HG02610 (cell line): ENCODE measurements at regions not wholly inside any gene's neighbourhood (a gene's known extent, or its start where the extent isn't known, plus 50 kb on each side); places are given as distances from the start of the nearest gene placed in this dataset.
"Not testable (repeated sequence)": the region's sequence is repeated elsewhere in the genome, so short reads cannot be mapped to it uniquely, and the experiment has no call there.

Experiments
- ATAC-seq: cut with Tn5 transposase; IDR thresholded peaks from one replicate; pipeline ENCODE4 v1.9.1; 2021; ENCODE audit warnings: mild to moderate bottlenecking, moderate library complexity; ENCODE audit not compliant: unreplicated experiment

DNA sequence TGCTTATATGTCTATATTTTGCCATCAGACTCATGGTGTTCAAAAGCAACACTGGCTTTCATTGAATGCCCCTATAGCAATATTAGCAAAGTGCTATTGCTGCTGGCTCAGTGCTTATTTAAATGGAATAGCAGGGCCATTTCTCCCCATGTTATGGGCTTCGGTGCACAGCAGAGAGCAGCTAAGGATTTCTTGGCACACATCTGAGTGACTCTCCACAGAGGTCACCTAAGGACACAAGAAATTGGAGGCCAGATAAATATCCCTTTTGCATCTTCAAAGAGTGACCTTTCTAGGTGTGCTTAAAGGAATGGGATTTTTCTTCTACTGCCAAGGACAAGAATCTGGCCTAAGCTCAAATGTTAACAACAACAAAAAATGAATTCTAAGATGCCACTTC, 751.8 kb downstream of the CDH11 start:
- ATAC-seq, result no peak

DNA sequence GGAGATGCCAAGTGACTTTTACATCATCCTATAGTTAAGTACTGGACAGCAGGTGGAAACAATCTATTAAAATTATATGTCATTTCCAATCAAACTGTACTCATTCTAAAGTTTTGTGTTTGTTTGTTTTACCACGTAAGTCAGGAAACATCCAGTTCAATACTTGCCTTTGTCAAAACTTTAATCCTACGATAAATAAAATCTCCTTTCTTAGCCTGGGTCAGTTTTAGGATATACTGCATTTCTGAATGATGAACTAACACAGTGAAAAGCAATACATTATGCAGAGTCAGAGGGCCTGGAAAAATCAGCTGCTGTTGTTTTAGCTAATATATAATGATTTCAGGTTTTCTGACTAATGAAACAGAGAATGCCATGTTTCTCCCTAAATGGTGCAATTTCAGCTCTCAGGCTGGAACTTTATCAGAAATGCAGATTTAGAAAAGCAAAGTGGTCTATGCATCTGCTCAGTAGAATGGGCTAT, 756.4 kb downstream of the CDH11 start:
- no peak for ATAC-seq

DNA sequence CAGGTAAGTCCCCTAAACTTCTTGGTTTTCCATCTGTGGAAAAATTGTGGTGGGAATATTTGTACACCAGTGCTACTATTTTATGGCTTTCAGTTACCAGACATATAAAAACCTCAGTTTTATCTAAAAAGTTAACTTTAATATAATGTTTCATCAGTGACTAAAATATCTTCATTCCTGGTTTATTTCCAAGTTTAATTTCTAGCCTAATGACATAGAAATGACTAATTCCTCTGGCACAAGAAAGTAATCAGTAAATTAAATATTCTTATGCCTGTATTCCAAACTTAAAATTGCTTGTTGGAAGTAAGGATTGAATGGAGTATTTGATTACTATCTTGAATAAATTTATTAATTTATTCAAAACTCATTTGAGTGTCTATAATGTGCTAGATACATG, 757.0 kb downstream of the CDH11 start:
- ATAC-seq, result no peak

DNA sequence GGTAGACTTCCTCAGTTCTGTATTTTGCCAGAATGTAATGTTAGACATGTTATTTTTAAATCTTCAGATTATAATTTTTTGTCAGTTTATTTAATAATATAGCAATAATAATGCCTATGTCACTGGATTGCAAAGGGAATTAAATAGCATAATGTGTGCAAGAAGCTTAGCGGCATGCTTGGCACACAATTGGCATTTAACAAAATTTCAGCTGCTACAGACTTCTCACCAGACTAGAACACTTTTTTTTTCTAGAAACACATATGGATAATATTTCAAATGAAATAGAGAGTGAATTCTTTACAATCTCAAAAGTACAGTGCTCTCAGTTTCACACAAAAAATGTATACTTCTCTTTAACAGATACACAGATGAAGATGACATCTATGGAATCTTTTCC, 757.4 kb downstream of the CDH11 start:
- no peak for ATAC-seq

DNA sequence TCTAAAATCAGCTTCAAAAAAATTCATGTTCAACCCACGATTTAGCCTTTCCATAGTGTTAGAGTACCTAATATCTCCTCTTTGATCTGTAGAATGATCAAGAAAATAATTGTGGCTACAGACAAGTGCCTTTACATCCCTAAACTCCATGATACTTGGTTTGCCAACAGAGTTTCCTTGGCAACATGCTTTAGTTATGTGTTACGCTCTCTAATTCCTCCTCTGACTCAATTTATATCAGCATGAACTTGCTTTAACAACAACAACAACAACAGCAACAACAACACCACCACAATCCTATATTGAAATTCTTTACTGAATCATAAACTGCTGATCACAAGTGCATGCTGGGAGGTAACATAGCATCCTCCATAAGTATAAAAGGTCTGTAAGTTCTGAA, 757.8 kb downstream of the CDH11 start:
- no peak for ATAC-seq

DNA sequence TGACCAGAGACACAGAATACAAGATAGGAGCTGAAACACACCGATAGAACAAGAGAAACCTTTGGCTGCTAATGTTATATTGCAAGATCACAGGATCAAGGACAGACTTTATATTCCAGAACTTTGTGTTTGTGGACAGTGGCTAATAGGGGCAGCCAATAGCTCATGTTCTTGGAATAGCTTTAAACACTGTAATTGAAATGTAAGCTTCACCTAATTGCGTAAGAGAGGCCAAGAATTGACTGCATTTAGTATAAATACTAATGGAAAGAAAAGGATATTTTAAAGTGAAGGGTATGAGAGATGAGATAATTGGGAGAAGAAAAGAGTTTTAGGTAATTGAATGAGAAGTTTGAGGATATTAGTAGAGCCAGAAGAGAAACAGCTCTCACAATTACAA, 758.8 kb downstream of the CDH11 start:
- ATAC-seq, result no peak

DNA sequence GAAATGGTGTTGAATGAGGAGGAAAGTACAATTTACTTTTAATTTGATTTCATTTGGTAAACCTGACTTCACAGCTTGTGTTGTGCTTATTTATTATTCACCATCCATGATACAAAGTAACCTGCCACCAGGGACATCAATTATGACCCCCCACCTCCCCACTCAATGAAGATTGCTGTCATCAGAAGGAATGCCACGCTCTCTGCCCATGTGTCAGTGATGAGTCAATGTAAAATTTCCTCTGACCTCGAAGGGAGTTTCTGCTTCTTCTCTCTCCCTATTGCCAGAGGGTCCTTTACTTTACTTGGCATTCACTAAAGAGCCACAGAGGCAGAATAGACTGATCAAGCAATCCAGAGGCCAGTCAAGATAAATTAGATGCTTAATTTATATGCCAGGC, 759.7 kb downstream of the CDH11 start:
- no peak for ATAC-seq

DNA sequence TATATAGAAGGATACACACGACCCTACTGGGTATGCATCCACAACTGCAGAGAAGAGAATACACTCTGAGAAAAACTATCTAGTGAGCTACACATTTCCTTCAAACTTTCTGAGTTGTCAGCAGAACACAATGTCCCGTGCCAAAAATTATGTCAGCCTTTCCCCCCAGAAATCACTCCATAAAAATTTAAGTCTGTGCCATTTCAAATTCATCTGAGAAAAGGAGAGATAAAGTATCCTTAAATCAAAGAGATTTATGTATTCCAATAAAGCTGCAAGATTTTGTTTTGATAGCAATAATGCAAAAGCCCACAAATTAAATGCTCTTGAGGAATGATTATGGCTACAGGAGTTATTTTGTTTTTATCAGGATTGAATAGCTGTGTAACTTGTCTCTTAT, 760.1 kb downstream of the CDH11 start:
- ATAC-seq, result no peak

DNA sequence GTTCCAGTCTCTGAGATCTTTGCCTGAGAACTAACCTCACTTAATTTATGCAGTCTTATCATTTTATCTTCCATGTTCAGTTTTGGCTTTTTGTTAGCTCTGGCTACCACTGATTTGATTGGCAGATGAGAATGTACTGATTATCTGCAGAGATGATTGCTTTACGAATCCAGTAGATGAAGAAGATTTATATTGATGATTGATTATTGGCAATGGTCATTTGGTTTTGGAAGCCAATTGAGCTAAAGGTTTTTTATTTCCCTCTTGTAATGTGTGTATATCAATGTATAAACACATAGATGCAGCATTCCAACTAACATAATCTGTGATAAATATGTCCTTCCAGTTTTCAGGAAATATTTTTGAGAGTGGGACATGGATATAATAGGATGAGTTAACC, 763.6 kb downstream of the CDH11 start:
- no peak for ATAC-seq

DNA sequence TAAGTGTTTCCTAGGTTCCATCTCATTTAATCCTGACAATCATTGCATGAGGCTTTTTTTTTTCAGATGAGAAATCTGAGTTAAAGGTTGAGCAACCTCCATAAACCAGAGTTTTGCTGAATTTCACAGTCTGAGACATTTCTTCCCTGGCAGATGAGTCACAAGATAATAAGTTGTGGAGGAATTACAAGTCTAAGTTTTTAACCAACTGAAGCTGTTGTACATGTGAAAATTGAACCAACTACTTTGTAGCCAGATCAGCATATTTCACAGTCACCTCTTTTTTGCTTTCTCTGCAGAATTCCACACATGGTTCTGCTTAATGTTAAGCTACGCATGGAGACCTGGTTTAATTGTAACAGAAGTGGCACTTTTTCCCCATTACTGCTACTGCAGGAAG, 765.6 kb downstream of the CDH11 start:
- ATAC-seq, result no peak

DNA sequence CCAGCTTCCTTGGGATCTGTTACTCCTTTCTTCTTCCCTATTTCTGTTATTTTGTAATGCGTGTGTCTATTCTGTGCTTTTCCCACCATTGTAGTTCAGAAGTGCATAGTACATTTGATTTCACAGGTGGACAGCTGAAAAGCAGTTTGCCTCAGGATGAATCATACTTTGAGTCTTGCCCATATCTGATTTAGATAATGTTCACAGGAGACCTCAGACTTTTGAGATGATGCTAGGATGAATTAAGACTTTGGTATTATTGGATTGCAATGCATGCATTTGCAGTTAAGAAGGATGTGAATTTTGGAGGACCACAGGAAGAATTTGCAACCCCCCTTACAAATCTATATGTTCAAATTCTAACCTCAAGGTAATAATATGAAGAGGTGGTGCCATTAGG, 769.6 kb downstream of the CDH11 start:
- no peak for ATAC-seq

DNA sequence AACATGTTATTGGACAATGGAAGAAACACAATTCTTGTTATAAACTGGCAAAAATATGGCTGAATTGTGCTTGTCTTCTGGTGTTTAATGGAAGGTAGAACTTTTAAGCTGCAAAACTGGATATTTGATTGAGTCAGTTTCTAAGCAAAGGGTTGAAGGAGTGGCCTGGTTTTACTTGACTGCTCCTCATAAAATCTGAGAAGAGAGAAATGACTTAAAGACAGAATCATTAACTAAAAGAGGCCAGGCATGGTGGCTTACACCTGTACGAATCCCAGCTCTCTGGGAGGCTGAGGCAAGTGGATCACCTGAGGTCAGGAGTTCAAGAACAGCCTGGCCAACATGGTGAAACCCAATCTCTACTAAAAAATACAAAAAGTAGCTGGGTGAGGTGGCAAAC, 770.7 kb downstream of the CDH11 start:
- no peak for ATAC-seq

DNA sequence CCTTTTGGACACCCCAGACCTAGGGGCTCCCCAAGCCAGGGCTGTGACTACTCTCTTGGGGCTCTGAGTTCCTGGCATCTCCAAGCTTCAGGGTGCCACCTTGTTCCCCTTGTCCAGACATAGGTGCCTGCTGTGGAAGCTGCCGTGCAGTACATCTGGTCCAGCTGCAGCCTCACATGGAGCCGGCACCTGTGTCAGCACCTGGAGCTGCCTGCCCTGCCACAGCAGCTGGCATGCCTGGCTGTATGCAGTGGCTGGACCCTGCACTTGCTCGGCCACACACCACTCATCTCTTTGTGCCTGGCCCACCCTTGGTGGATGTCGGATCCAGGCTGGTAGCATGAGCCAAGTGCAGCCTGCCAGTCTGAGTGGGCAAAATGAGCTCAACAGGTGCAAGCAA, 775.8 kb downstream of the CDH11 start:
- ATAC-seq, result no peak

DNA sequence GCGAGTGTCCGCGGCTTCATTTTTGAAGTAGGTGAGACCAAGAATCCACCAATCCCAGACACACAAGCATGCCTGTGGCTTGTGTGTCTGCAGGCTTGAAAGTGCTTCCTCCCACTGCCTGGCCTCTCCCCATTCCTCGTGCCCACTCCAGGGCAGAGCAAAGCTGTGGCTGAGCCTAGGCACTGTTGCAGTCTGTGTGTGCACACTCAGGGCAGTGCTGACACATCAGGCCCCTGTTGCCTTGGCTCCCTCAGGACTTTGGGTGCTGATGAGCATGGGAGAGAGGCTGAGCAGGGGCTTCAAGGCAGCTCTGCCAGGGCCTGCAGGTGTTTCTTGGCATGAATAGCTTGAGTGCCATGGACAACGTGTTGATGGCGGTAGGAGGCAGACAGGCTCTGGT, 776.7 kb downstream of the CDH11 start:
- ATAC-seq, result no peak

DNA sequence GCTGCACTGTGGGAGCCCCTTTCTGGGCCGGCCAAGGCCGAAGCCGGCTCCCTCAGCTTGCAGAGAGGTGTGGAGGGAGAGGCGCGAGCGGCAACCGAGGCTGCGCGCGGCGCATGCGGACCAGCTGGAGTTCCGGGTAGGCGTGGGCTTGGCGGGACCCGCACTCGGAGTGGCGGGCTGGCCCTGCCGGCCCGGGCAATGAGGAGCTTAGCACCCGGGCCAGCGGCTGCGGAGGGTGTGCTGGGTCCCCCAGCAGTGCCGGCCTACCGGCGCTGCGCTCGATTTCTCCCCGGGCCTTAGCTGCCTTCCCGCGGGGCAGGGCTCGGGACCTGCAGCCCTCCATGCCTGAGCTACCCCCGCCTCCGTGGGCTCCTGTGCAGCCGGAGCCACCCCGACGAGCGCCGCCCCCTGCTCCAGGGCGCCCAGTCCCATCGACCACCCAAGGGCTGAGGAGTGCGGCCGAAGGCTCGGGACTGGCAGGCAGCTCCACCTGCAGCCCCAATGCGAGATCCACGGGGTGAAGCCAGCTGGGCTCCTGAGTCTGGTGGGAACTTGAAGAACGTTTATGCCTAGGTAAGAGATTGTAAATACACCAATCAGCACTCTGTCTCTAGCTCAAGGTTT, 777.9 kb downstream of the CDH11 start:
- not testable (repeated sequence) for ATAC-seq

DNA sequence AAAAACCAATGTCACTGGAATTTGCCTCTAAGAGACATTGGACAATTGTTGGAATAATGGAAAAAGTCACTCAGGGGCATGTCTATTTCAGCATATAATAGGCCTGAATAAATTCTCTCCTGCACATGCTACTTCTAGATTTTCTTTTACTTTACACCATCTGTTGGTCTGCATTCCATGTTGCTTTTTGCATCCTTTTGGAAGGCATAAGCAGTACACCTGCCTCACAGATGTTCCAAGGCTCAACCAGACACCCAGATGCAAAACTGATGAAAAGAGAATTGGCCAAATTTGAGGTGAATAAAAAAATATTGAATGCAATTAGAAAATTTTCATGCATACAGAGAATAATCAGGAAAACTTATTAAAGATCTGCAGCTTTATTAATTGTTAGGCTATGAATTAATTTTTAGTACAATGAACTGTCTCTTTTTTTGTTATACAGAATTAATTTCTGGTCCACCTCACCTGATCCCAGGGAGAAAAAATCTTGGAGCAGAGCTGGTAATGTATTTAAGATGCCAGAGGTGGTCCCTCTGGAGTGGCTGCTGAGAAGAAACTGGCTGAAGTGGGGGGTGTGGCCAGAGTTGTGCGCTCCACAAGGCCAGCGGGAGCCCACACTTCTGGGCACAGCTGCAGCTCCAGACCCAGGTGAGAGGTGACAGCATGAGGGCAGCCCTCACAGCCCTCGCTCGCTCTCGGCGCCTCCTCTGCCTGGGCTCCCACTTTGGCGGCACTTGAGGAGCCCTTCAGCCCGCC, 778.6 kb downstream of the CDH11 start:
- ATAC-seq, result no peak

DNA sequence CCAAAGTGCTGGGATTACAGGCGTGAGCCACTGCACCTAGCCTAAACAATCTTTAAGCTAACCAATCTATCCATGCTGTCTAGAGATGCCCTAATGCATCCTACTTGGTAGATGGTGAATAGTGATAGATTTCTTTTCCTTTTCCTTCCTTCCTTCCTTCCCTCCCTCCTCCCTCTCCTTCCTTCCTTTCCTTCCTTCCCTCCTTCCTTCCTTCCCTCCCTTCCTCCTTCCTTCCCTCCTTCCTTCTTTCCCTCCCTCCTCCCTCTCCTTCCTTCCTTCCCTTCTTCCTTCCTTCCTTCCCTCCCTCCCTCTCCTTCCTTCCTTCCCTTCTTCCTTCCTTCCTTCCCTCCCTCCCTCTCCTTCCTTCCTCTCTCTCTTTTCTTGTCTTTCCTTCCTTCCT, 780.5 kb downstream of the CDH11 start:
- not testable (repeated sequence) for ATAC-seq

DNA sequence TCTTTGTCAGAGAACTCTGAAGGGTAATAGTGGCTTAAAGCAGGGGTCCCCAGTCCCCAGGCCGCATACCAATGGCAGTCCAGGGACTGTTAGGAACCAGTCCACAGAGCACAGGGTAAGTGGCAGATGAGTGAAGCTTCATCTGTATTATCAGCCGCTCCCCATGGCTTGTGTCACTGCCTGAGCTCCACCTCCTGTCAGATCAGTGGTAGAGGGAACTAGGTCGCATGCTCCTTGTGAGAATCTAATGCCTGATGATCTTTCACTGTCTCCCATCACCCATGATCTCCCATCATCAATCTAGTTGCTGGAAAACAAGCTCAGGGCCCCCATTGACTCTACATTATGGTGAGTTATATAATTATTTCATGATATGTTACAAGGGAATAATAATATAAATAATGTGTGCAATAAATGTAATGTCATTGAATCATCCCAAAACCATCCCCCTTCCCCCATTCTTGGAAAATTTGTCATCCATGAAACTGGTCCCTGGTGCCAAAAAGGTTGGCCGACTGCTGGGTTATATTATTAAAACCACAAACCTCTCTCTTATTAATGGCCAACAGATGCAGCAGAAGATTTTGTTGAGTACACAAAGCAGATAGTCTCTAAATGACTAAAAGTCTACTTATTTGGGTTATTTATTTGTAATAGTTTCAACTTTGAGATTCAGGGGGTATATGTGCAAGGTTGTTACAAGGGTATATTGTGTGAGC, 782.7 kb downstream of the CDH11 start:
- ATAC-seq, result no peak

DNA sequence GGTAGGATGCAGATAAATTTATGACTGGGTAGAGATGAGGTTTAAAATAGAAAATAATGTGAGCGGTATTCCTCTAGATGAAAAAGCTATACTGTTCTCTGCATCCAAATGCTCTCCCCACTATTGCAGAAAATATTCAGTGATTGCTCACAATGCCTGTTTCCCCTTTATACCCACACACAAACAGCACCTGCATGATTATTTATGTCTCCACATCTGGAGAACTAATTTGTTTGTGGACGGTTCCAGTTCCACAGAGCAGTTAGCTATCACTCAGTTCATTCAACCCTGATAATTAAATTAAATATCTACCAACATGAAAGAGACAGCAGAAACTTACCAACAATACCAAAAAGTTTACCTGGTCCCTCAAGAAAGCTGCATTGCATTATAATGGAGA, 800.0 kb downstream of the CDH11 start:
- ATAC-seq, result no peak

DNA sequence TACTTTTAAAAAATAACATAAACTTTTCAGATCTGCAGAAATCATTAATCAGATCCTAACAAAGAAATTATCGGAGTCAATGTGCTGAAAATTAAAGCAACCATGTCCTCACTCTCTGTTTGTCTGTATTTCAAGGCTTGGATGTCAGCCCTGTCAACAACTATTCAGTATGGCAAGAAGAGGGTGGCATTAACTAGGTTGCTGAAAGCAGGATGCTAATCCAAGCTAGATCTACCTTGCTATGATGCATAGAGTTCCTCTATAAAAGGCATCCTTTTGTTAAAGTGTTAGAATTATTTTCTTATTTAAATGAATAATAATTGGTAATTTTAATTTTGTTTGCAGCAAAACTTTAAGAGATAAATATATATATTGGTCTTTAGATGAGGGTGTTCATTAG, 800.8 kb downstream of the CDH11 start:
- ATAC-seq, result no peak

DNA sequence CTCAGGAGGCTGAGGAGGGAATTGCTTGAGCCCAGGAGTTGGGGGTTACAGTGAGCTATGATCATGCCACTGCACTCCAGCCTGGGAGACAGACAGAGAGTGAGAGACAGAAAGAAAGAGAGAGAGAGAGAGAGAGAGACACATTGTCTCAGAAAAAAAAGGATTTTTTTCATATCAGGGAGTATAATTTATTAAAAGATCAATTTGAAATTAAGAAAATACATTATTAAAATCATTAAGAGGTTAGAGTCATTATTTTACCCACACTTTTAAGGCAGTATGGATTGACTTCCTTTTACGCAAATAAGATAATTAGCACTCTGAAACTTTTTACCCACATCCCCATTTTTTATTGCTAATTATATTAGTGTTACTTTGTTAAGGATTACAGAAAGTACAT, 804.3 kb downstream of the CDH11 start:
- no peak for ATAC-seq

DNA sequence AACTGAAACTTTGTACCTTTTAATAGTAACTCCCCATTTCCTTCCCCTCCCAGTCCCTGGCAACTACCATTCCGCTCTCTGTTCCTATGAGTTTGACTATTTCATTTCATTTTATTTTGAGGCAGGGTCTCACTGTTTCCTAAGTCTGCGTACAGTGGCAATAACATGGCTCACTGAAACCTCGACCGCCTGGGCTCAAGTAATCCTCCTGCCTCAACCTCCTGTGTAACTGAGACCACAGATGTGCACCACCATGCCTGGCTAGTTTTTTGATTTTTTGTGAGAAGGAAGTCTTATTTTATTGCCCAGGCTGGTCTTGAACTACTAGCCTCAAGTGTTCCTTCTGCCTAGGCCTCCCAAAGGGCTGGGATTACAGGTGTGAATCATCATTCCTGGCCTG, 808.1 kb downstream of the CDH11 start:
- ATAC-seq, result no peak
